Progenitor cell of endocrine pancreas (in vitro differentiated cells): ENCODE measurements at regions not wholly inside any gene's neighbourhood (a gene's known extent, or its start where the extent isn't known, plus 50 kb on each side); places are given as distances from the start of the nearest gene placed in this dataset.

Experiments used
- DNase-seq: peaks from one replicate; pipeline ENCODE4 v3.0.0; 2021; ENCODE audit warnings: low spot score; ENCODE audit not compliant: unreplicated experiment
- H3K27ac Mint-ChIP-seq: 2 replicates; pipeline ENCODE4 v1.8.0; 2021; ENCODE audit warnings: mild to moderate bottlenecking, moderate library complexity, mixed read lengths
- H3K27me3 Mint-ChIP-seq: 2 replicates; pipeline ENCODE4 v1.8.0; 2021; ENCODE audit warnings: mixed read lengths
- H3K36me3 Mint-ChIP-seq: 2 replicates; pipeline ENCODE4 v1.8.0; 2022; ENCODE audit warnings: mixed read lengths; ENCODE audit not compliant: insufficient read depth
- H3K4me1 Mint-ChIP-seq: 2 replicates; pipeline ENCODE4 v1.8.0; 2021; ENCODE audit warnings: low read depth, mixed read lengths
- H3K4me3 Mint-ChIP-seq: 2 replicates; pipeline ENCODE4 v1.8.0; 2021; ENCODE audit warnings: low read depth, mild to moderate bottlenecking, moderate library complexity, mixed read lengths
- H3K9me3 Mint-ChIP-seq: 2 replicates; pipeline ENCODE4 v1.8.0; 2021; ENCODE audit warnings: low read depth, mixed read lengths
- CTCF ChIP-seq: fragments of 200-600 bp; sonication (generic); IDR thresholded peaks from one replicate; pipeline ENCODE4 v1.5.0; 2021; ENCODE audit warnings: antibody characterized with exemption, mild to moderate bottlenecking; ENCODE audit not compliant: unreplicated experiment

- Mint-ChIP-seq H3K27me3 (peaks cover 16% of the 10 kb centered on the region), H3K9me3 (no peaks in the 10 kb centered on the region), H3K4me3 (no peak overlapping the region), H3K27ac (no peak overlapping the region), H3K36me3 (no peaks in the 10 kb centered on the region), H3K4me1 (no peaks in the 10 kb centered on the region)
- TF ChIP-seq CTCF, result peak; percentile 46
- no peak for DNase-seq
Measured at GRCh38 chr3:159130108-159130507, 328.3 kb downstream of the MFSD1 start.

DNA sequence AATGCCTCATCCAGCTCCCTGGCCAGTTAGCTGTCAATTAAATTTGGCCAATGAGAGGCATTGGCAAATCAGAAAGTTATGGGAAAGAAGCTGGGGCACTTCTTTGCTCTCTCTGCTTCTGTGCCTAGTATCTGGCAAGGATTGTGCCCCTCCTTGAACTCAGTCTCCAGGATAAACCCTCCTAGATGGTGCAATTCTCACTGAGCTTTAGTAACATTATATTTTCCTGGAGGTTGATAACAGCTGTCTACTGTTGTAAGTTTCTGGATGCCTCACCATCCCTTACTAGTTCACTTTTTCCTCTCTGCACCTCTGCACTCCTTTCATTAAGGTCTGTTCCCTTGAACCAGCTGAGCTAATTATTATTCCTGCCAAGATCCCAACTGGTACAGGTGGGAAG is 329.5 kb downstream of the MFSD1 start:
- H3K27me3 Mint-ChIP-seq, result peaks cover 11% of the 10 kb centered on the region
- H3K4me3 Mint-ChIP-seq, result no peak overlapping the region
- no peaks in the 10 kb centered on the region for H3K4me1 Mint-ChIP-seq
- H3K36me3 Mint-ChIP-seq, result no peaks in the 10 kb centered on the region
- no peak overlapping the region for H3K27ac Mint-ChIP-seq
- DNase-seq, result no peak
- no peaks in the 10 kb centered on the region for H3K9me3 Mint-ChIP-seq
- no peak for TF ChIP-seq CTCF

GRCh38 chr3:159137949-159138348 is 336.1 kb downstream of the MFSD1 start:
- no peak for TF ChIP-seq CTCF
- Mint-ChIP-seq H3K36me3 (no peaks in the 10 kb centered on the region), H3K27me3 (peaks cover 2% of the 10 kb centered on the region), H3K4me1 (peaks cover 3% of the 10 kb centered on the region), H3K27ac (no peak overlapping the region), H3K9me3 (peaks cover 4% of the 10 kb centered on the region), H3K4me3 (no peak overlapping the region)
- no peak for DNase-seq

DNA sequence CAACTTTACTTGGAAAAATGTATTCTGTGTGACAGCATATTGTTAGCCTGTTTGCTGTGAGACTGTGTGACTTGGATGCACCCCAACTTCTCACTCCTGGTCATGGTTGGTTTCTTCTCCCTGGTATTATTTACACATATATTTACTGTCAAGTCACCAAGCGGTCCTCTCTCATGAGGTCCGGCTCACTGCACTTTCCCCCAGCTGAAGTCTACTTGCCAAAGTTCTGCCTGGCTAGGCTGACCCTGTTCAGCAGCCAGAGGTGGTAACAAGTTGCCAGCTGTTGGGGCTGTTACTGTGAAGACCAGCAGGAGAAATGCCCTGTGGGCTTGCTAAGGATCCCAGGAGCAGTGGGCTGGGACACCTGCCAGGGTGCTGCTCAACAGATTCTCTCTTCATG is 337.5 kb downstream of the MFSD1 start:
- no peak overlapping the region for H3K4me3 Mint-ChIP-seq

GRCh38 chr3:159144472-159144871 is 342.6 kb downstream of the MFSD1 start:
- Mint-ChIP-seq H3K9me3 (peaks cover 4% of the 10 kb centered on the region), H3K4me3 (no peak overlapping the region), H3K4me1 (peaks cover 12% of the 10 kb centered on the region), H3K27ac (no peak overlapping the region), H3K27me3 (peaks cover 24% of the 10 kb centered on the region), H3K36me3 (no peaks in the 10 kb centered on the region)
- no peak for DNase-seq
- no peak for TF ChIP-seq CTCF

More for the DNA sequence above, 337.5 kb downstream of the MFSD1 start:
- Mint-ChIP-seq H3K4me1 (peaks cover 8% of the 10 kb centered on the region), H3K27ac (no peak overlapping the region), H3K36me3 (no peaks in the 10 kb centered on the region), H3K9me3 (peaks cover 4% of the 10 kb centered on the region), H3K27me3 (peaks cover 3% of the 10 kb centered on the region)
- TF ChIP-seq CTCF, result no peak
- DNase-seq, result no peak
